Activated CD4-positive, alpha-beta T cell treated with anti-CD3 and anti-CD28 coated beads, Interleukin-10, Interleukin-2, amounts not matched to agents 100 ng/mL and 50 ng/mL, durations not matched to agents 16 hours and 8 hours (primary cell): ENCODE measurements at regions not wholly inside any gene's neighbourhood (a gene's known extent, or its start where the extent isn't known, plus 50 kb on each side); places are given as distances from the start of the nearest gene placed in this dataset.

Source experiments
- DNase-seq: peaks from one replicate; pipeline ENCODE4 v3.0.0-alpha.2; 2020

DNA sequence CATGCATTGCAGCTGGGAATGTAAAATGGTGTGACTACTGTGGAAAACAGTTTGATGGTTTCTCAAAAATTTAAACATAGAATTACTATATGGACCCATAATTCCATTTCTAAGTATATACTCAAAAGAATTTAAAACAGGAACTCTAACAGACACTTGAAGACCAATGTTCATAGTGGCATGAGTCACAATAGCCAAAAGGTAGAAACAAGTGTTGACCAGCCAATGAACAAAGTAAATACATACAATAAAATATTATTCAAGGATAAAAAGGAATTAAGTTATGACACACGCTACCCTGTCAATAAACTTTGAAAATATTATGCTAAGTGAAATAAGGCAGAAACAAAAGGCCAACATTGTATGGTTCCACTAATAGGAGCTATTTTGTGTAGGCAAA lies 357.4 kb upstream of the IL12A start:
- no peak for DNase-seq

DNA sequence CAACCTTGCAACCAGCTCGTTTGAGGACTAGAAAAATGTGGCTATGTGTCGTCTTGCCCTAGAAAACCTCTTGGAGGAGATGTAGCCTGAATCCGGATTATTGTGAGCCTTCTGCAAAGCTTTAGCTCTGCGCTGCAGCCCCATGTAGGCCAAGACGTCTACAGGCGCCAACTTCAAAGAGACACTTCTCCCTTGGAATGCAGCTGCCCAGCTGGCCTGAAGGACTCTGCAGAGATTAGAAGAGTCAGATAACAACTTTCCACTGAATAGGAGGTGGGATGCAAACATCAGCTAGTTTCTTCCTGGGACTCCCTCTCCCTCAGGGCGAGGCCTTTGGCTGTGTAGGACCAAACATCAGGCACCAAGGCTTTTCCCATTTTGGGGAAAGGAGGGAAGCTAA lies 356.5 kb upstream of the IL12A start:
- no peak for DNase-seq

DNA sequence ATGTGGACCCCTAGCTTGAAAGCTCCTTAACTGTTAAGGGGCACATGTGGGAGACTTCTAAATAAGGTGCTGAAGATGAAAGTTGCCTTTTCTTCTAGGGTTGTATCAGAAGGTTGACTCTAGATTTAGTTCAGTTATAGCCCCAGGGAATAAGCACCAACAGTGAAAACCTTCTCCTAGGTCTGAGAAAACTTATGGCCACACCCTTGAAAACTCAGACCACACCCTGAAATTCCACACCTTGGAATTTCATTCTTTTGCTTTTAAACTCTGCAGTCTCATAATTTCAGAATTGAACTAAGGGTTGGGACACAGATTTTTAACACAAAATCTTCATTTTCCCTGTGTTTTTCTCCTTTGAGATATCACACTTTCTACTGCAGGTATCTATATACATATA lies 355.8 kb upstream of the IL12A start:
- no peak for DNase-seq

DNA sequence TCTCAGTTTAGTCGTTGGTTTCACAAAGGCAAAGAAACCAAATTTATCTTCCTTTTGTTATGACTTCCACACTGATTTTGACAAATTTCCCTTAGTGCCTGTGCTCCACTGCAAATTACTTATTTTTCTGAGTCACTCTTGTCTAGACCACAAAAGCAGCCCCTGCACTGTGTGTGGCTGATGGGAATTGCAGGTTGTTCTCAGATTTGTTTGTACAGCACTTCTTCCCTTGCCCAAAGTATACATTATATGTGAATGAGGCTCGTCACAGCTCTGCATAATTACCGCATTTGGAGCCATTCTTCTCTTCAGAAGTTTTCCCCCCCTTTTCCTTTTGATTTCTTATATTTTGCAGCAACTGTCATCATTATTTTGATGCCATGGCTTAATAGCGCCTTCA lies 354.2 kb upstream of the IL12A start:
- peak; percentile 34 for DNase-seq

DNA sequence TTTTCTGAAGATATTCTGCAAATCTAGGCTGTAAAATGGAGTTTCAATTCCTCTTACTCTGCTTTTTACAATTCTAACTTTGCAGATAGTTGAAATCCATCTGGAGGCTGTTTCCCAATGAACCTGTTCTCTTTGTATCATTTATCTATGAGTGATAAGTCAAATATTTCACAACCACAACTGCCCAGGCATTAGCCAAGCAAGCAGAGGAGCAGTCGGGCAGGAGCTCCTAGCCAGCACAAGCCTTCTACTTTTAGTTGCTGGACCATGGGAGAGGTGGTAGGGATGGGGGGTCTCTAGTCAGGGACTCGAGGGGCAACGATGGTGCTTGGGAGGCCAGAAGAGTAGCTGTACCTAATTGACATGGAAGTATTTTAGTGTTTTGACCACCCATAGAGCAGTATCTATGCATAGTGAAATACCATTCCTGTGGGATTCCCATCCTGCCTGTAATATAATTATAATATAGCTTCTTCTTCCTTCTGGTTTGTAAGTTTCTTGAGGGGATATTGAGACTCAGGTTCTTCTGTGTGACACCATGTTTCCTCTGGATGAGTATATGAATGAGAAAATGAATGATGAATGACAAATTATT lies 353.5 kb upstream of the IL12A start:
- DNase-seq: no peak

DNA sequence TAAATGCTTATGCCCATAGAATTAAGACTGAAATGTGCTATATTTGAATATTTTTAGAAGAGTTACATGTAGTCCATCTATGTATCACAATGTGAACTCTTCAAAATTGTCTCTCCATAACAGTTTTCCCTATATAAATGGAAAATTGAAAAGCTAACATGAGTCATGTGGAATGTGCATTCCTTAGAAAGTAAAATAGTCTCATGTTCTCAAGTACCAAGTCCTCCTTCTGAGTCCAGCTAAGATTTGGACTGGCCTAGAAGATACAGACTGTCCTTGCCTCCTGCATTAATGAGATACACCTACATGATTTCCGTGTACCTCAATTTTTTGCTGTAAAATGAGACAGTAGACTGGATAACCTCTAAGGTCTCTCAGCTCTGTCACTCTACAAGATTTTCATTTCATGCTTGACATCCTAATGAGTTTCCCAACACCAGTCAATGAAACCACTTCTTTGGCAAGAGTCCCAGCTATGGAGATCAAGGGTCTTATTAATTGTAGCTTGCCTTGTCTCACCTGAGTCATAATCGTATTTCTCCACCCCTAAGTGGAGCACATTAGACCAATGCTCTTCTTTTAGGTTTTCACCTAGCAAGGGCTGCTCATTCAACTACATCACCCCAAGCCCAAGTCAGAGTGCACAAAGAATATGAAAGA lies 350.6 kb upstream of the IL12A start:
- DNase-seq: no peak

DNA sequence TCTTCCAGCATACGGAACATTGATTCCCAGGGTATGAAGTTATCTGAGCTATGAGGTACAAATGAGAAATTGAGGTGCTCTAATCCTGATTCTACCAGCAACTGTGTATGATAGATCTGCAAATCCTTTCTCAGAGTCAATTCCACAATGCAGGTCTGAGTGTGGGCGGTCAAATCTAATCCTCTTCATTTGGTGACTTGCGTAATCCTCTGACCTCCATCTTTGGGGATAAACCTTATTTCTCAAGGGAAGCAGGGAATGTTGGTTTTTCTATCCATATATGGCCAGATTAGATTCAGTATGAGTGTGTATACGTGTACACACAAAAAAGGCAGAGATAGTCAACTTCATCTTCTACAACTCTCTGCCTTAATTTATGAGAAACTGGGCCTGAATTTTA lies 348.4 kb upstream of the IL12A start:
- no peak for DNase-seq

DNA sequence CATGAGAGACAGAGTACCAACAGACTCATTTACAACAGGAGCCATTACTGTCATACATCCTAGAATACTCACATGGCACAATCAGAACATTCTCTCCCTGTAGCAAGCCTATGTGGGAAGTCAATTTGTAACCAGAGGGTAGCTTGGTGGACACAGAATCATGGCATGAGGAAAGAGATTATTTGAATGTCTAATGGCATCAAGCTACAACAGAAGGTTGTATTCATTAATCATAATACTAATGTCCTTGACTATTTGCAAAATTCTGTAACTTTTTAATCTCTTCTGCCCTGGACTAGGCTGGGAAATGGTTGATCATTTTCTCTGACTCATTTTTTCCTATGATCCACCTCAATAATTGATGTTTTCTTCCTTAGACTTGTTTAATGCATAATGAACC lies 345.2 kb upstream of the IL12A start:
- DNase-seq: no peak

DNA sequence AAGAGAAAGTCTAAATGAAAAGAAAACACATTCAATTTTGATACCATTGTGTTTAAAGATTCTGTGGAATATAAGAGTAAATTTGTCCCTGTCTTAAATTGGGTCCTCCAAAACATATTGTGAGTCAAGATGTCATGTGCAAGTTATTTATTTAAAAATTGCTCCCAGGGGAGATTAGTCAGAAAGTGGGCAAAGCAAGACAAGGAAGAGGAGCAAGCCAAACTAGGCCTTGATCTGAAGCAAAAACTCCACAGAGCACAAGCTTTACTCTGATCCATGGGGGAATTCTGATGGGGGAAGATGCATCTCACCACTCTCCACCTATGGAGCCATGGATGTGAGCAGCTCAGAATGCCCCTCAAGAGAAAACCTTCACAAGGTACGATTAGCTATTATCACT lies 342.8 kb upstream of the IL12A start:
- DNase-seq: no peak

DNA sequence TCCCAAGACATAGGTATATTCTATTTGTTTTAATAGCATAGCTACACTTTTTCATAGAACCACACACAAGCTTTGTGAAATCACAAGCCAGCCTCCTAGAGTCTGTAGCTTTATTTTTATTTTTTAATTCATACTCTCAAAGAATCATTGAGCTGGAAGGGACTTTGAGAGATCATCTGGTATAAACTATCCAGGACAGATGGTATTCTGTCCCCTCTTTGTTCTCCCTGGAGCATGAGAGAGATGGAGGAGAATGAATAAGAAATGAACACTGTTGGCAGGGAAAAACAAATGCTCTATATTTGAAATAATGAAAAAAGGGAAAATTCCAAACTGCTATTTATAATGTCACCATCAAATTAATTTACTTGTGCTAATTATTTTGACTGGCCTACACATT lies 338.7 kb upstream of the IL12A start:
- DNase-seq: no peak

DNA sequence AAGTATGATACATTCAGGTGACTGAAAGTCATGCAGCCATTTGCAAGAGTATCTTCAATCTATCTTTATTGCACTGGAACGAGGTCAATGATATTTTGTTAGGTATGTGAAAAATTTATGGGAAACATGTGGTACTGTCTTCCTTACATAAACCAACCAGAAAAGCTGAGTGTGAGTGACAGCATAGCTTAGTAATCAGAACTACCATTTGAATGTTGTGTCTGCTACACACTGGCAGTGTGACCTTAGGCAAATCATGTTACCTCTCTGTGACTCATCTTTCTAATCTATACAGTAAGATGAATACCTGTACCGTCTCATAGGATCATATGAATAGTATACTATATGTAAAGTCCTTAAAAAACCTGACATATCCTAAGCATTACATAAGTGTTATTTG lies 337.9 kb upstream of the IL12A start:
- DNase-seq: no peak

DNA sequence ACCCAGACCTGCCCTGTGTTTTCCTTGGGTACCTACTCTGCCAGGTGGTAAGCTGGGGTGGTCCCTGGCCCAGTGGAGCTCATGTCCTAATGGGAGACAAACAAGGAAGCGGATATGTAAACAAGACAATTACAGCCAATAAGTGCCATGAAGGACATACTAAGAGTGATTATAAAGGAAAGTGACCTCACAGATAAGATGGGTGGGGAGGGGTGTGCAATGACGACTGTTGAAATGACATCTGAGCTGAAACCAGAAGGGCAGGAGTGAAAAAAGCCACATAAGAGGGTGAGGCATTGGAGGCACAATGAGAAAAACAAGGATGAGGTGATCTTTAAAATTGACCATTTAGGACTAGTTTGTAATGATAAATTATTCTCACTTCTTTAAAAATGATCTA lies 336.2 kb upstream of the IL12A start:
- DNase-seq: no peak

DNA sequence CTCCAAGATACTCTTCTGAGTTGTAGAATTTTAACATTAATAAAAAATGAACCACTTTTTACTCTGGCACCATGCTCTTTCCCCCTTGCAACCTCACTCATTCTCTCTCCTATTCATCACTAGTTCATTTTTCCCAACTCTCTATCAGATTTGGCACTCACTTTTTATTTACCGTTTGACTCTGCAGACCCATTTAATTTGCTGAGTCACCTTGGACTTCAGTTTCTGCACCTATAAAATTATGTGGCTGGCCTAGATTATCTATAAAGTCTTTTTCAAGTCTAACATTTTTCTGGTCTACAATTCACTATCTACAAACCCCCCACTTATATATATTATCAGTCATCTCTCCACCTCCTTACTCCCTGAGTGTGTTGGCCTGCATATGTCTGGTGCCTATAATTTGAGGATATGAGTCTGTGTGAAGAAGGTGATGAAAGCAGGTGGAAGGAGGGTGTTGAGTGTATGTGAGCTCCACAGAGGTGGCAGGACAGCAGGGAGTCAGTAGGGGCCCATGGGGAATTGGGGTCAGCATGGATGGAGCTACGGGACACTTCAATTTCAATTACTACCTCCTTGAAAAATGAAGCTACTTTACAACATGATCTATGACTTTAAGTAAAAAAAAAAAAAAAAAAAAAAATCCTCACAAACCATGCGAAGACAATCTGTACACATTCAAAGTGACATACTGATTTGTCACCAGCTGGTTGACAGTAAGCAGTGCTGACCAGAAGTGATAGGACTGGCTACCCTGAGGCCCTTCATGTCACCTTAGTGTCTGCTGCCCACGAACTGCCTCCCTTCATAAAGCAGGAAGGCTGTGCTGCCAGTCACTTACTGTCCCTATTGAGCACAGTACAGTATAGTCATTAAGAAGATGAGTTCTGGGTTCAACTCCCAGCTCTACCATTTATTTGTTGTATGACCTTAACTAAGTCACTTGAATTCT lies 334.2 kb upstream of the IL12A start:
- DNase-seq: no peak

DNA sequence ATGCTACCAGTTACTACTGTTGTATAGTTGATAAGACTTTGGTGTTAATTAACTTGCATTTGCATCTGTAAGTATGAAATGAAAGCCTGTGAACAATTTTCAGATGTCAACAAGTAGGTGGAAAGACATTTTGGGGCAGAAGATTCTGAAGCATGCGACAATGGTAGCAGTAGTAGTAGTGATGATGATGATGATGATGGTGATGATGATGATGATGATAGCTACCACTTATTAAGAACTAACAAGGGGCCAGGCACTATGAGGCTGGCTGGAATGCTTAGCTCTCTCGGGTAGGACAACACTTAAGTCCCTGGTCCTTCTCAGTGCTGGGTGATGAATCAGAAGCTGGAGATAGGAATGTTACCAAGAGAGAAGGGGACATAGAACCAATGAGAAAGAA lies 333.4 kb upstream of the IL12A start:
- no peak for DNase-seq

DNA sequence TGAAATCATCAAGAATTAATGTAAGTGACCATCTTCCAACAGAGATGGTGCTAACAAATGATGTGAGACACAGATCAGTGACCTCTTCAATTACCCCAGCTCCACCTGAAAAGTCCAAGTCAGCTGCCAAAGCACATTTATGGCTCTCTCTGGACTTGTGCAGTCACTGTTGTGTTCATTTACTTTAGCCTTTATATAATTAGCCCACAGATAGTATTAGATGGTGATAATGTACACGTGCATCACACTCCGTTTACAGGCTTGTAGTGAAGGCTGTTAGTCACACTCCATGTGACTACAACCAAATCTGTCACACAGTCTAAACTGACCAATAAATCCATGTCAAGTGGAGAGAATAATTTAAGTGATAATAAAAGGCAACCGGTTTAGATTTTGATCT lies 331.5 kb upstream of the IL12A start:
- no peak for DNase-seq

DNA sequence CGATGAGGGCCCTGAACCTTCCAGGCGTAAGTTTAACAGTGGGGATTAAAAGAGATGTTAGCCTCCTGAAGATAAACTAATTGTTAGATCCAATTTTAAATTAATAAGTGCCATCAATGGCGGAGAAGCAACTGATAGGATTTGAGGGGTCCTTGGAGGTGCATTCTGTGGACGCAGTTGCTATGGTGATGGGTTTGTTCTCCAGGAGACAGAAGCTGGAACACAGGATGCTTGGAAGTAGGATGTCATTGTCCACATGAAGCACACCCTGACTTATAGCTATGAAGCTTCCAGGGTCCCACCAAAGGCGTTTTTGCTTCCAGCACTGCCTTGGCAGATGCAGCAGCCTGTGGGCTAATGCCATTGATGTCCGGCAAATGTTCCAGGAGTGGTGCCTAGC lies 331.0 kb upstream of the IL12A start:
- no peak for DNase-seq

DNA sequence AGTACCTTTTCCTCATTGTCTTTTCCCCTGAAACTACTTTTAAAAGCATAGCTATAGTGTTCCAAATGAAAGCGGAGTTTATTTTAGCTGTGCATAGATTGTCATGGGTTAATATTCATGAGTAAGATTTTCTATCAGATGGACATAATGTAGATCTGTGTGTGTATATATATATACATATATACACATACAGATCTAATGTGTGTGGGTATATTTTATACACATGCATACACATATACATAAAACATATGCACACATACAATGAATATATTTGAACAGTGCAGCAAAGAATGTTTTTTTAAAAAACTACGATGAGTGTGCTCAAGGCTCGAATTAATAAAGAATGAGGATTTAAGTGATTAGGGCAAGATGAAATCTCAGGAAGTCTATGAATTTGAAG lies 328.3 kb upstream of the IL12A start:
- no peak for DNase-seq

DNA sequence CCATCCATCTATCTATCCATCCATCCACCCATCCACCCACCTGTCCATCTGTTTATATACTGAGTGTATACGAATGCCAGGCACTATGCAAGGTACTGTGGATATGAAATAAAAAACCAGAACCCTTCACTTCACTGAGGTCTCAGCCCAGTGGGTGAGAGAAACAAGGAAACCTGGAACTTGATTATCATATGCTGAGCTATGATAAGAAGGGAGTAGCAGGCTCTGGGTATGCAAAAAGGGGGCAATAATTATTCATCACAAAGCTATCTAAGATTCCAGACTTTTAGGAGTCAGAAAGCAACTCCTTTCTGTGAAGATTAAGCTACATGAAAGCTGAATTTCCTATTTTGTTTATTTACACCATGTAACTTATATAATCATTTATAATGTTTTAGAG lies 327.7 kb upstream of the IL12A start:
- no peak for DNase-seq

DNA sequence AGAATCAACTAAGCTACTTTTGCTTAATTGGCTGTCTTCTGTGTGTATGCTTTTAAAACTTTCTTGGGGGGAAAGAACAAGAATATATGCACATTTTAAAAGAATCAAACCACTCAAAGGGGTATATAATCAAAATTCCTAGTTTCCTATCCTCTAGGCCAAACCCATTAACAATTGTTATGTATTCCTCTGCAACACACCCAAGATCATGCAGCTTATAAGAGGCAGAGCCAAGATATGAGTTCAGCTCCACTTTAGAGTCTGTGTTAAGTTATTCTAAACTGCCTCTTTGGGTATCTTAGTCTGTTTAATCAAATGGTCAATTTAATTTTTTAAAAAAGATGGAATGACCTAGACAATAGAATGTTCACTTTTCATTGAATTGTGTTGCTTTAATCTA lies 326.1 kb upstream of the IL12A start:
- DNase-seq: no peak

DNA sequence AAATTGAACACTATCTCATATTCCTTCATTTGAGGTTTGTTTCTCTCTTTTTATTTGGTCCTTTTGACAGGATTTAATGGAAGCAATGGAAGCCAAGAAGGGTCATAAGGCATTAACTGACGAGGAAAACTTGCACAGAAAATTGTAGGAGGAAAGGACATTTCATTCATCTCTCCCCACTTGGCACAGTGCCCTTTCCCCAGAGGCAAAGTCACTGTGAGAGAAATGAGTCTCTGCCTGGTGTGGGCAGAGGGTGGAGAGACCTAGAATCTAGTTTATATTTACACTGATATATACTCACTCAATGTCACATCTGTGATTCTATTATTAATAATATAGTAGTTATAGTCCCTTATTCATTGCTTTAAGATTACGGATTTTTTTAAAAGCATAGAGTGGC lies 324.6 kb upstream of the IL12A start:
- no peak for DNase-seq

DNA sequence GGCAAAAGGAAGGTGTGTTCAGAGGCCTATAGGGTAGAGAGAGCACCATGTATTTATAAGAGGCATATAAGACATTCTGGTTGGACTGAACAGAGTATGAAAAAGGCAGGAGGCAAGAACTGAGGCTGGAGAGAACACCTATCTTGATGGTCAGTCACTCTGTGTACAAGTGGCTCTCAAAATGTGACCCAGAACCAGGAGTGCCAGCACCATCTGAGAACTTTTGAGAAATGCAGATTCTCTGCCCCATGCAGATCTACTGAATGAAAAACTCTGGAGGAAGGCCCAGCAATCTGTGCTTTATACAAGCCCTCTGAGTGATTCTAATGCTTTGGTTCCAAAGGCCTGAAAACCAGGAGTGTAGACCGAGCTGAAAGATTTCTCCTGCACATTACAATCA lies 324.0 kb upstream of the IL12A start:
- no peak for DNase-seq

DNA sequence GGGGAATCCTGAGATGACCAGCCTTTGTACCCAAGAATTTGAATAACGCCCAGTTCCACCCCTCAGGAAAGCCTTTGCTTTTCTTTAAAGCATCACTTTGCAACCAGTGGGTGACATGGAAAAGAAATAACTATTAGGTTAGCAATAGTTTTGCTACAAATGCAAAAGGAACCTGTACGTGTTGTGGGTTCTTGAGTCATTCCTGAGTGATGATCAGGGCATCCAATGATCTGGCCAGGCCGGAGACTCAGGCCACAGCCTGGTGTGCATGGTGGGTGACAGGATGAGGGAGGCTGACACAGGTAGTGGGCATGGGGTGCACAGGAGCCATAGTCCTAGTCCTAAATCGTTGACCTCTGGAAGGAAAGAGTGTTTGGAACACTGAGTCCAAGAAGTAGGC lies 321.4 kb upstream of the IL12A start:
- no peak for DNase-seq

DNA sequence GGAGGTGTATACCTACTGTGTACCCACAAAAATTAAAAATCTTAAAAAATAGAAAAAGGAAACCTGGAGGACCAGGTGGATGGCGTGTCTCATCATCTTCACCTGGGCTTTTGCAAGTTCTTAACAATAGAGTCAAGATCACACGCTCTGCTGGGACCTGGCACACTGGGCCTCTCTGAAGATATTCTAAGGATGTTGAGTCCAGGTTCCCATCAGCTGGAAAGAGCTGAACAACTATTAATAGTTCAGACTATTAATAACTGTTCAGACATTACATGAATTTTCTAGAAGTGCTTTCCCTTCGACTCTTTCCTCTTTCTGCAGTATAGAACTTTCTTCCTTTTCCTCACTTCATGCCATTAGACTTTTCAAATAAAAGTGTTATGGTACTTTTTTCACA lies 320.2 kb upstream of the IL12A start:
- no peak for DNase-seq

DNA sequence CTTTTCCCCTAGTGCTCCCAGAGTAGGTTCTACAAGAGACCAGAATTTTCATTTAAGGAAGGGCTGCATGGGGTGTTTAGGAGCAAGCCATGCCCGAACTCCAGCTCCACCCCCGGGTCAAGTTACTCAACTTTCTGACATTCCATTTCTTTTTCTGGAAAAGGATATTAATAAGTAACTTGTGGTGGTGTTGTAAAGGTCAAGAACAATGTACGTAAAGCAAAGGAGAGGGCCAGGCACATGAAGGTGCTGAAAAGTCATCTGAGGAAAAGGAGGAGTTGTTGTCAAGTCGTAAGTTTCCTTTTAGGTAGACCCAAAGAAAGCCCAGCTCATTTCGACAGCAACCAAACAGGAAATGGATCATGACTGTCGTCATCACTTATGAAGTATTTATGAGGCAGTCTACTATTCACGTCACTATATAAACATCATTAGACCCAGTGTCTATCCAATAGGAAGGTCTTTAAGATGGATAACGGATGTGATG lies 319.6 kb upstream of the IL12A start:
- DNase-seq: no peak
